ENCODE measurements at regions not wholly inside any gene's neighbourhood (a gene's known extent, or its start where the extent isn't known, plus 50 kb on each side); places are given as distances from the start of the nearest gene placed in this dataset.

GRCh38 chr20:12207875-12208274 is 290.2 kb downstream of the BTBD3 start:
- no peak for TF ChIP-seq POLR2A (IDR thresholded peaks at IDR 0.05)
- TF ChIP-seq CTCF (IDR thresholded peaks at IDR 0.05), result peak in 1 of 6 experiments; percentile 42
